HepG2 (cell line): ENCODE measurements at regions not wholly inside any gene's neighbourhood (a gene's known extent, or its start where the extent isn't known, plus 50 kb on each side); places are given as distances from the start of the nearest gene placed in this dataset.

Experiments used
- ATAC-seq: fragments of 200-7000 bp; cut with Tn5 transposase; 3 replicates; pipeline ENCODE4 v1.9.1; 2020; ENCODE audit warnings: mild to moderate bottlenecking, moderate library complexity
- BruUV-seq: library from RNA; stranded (reverse); fragments of 400-500 nt; replicated peaks from 2 replicates; lab custom pipeline; 2021; lab: Mats Ljungman, UMichigan
- CTCF ChIA-PET: fragments of 300-600 bp; formaldehyde crosslinking; extraction: SDS; loops from one replicate; lab custom pipeline; 2021; ENCODE audit warnings: low total read pairs, inconsistent platforms, low intra/inter-chr PET ratio; lab: Yijun Ruan, JAX
- POLR2A ChIA-PET: fragments of 350-600 bp; sonication (Branson Sonifier 250); formaldehyde crosslinking; loops from one replicate; lab custom pipeline; 2020; ENCODE audit warnings: antibody characterized with exemption, inconsistent platforms; lab: Yijun Ruan, JAX
- DNase-seq: peaks from one replicate; pipeline ENCODE4 v3.0.0-alpha.2; 2015; ENCODE audit warnings: low spot score
- FAIRE-seq: peaks from 3 replicates; lab custom pipeline; 2011; peaks lifted over from hg19 to GRCh38; lab: Jason Lieb, UNC
- H2AFZ ChIP-seq: one replicate; pipeline ENCODE4 v1.6.1; 2011; ENCODE audit warnings: low read length, inconsistent platforms
- H3K27ac ChIP-seq: fragments of 300-600 bp; 3 replicates; pipeline ENCODE4 v1.8.0; 2011; ENCODE audit warnings: mixed run types, mild to moderate bottlenecking, mixed read lengths, low read length, inconsistent platforms; ENCODE audit not compliant: insufficient read depth; ENCODE audit errors: extremely low read length
- H3K27me3 ChIP-seq, 2 experiments: fragments of 200-600 bp in 1 of 2; 2 replicates in 1 of 2; 3 replicates in 1 of 2; pipeline versions ENCODE4 v1.6.0 to v1.8.0; 2011; ENCODE audit warnings: low read length in 2 of 2, mild to moderate bottlenecking in 2 of 2, moderate library complexity in 2 of 2, inconsistent platforms in 1 of 2; ENCODE audit not compliant: insufficient read depth in 2 of 2, control insufficient read depth in 1 of 2
- H3K36me3 ChIP-seq, 2 experiments: fragments of 200-600 bp in 1 of 2; replicated peaks in 1 of 2; 2 replicates in 1 of 2; 3 replicates in 1 of 2; pipeline versions ENCODE4 v1.5.1 to v1.8.0; 2011; ENCODE audit warnings: low read length in 2 of 2, inconsistent platforms in 1 of 2; ENCODE audit not compliant: insufficient read depth in 2 of 2, control insufficient read depth in 1 of 2
- H3K4me1 ChIP-seq: 2 replicates; pipeline ENCODE4 v1.5.1; 2012; ENCODE audit warnings: low read length, inconsistent platforms; ENCODE audit not compliant: insufficient read depth
- H3K4me2 ChIP-seq: 2 replicates; pipeline ENCODE4 v1.6.0; 2011; ENCODE audit warnings: low read depth, low read length, inconsistent platforms
- H3K4me3 ChIP-seq, 3 experiments: fragments of 200-600 bp in 1 of 3; sonication (generic), shearing (Covaris generic) in 1 of 3; replicated peaks in 1 of 3; 2 replicates each; pipeline ENCODE4 v1.5.1; 2011 to 2016; ENCODE audit warnings: low read length in 3 of 3, inconsistent platforms in 2 of 3, low read depth in 2 of 3, mild to moderate bottlenecking in 2 of 3, control low read depth in 1 of 3, mixed read lengths in 1 of 3; ENCODE audit not compliant: insufficient read depth in 1 of 3
- H3K79me2 ChIP-seq: one replicate; pipeline ENCODE4 v1.6.1; 2011; ENCODE audit warnings: low read length, inconsistent platforms; ENCODE audit not compliant: insufficient read depth
- H3K9ac ChIP-seq: 2 replicates; pipeline ENCODE4 v1.6.0; 2011; ENCODE audit warnings: mild to moderate bottlenecking, low read depth, low read length, inconsistent platforms; ENCODE audit not compliant: insufficient read depth
- H3K9me3 ChIP-seq: 2 replicates; pipeline ENCODE4 v1.5.1; 2012; ENCODE audit warnings: mild to moderate bottlenecking, low read length
- H4K20me1 ChIP-seq: 2 replicates; pipeline ENCODE4 v1.6.0; 2011; ENCODE audit warnings: inconsistent platforms, mild to moderate bottlenecking, low read length, moderate library complexity; ENCODE audit not compliant: insufficient read depth
- ATM ChIP-seq: fragments of 450-650 bp; IDR thresholded peaks from 2 replicates; pipeline ENCODE4 v1.7.1; 2017; ENCODE audit warnings: mild to moderate bottlenecking, borderline replicate concordance
- EED ChIP-seq: sonication (generic); formaldehyde crosslinking; IDR thresholded peaks from 2 replicates; pipeline ENCODE4 v1.5.0; 2020; ENCODE audit warnings: mild to moderate bottlenecking, missing genetic modification reagents
- KLF11 ChIP-seq: IDR thresholded peaks from 2 replicates; pipeline ENCODE4 v1.6.1; 2016; ENCODE audit warnings: missing compliant biosample characterization
- LCORL ChIP-seq, 2 experiments: fragments of 450-650 bp in 1 of 2; sonication (generic) in 1 of 2; formaldehyde crosslinking in 1 of 2; IDR thresholded peaks; 2 replicates each; pipeline versions ENCODE4 v1.5.0 to v1.6.1; 2017 to 2020; ENCODE audit warnings: antibody characterized with exemption in 1 of 2, missing genetic modification reagents in 1 of 2
- NFAT5 ChIP-seq: sonication (generic); formaldehyde crosslinking; IDR thresholded peaks from 2 replicates; pipeline ENCODE4 v1.4.0; 2020; ENCODE audit warnings: missing genetic modification reagents
- NFE2L2 ChIP-seq: fragments of 150-350 bp; IDR thresholded peaks from 2 replicates; pipeline ENCODE4 v1.6.1; 2014; ENCODE audit warnings: low read length
- NFYB ChIP-seq: sonication (generic); formaldehyde crosslinking; IDR thresholded peaks from 2 replicates; pipeline ENCODE4 v1.4.0; 2020; ENCODE audit warnings: missing genetic modification reagents
- NR2F6 ChIP-seq, 2 experiments: IDR thresholded peaks; 2 replicates each; pipeline ENCODE4 v1.6.1; 2016; ENCODE audit warnings: antibody characterized with exemption in 1 of 2, mild to moderate bottlenecking in 1 of 2
- SNAI1 ChIP-seq: sonication (generic); formaldehyde crosslinking; IDR thresholded peaks from 2 replicates; pipeline ENCODE4 v1.5.0; 2020; ENCODE audit warnings: mild to moderate bottlenecking, missing genetic modification reagents, borderline replicate concordance
- TEAD3 ChIP-seq: optimal IDR thresholded peaks from 2 replicates; pipeline ENCODE3; 2016; ENCODE audit warnings: borderline replicate concordance
- ZFX ChIP-seq: sonication (generic); formaldehyde crosslinking; IDR thresholded peaks from 2 replicates; pipeline ENCODE4 v1.4.0; 2020; ENCODE audit warnings: mild to moderate bottlenecking, low read depth, missing genetic modification reagents, moderate library complexity
- ZGPAT ChIP-seq: IDR thresholded peaks from 2 replicates; pipeline ENCODE4 v1.6.1; 2016; ENCODE audit warnings: mild to moderate bottlenecking
- ZMAT3 ChIP-seq: sonication (generic); formaldehyde crosslinking; conservative IDR thresholded peaks from 2 replicates; pipeline ENCODE4 v1.7.0; 2021; ENCODE audit warnings: missing genetic modification reagents
- ZMYM3 ChIP-seq: sonication (generic); formaldehyde crosslinking; IDR thresholded peaks from 2 replicates; pipeline ENCODE4 v1.5.1; 2020; ENCODE audit warnings: mild to moderate bottlenecking, missing genetic modification reagents
- ZNF513 ChIP-seq: sonication (generic); formaldehyde crosslinking; conservative IDR thresholded peaks from 2 replicates; pipeline ENCODE4 v1.5.0; 2020; ENCODE audit warnings: missing genetic modification reagents
- ZNF737 ChIP-seq: sonication (generic); formaldehyde crosslinking; IDR thresholded peaks from 2 replicates; pipeline ENCODE4 v1.5.0; 2020; ENCODE audit warnings: missing genetic modification reagents, mild to moderate bottlenecking, borderline replicate concordance
- WGBS: methylation state at CpG from one replicate; pipeline ENCODE4 v1.1.6; 2017; ENCODE audit warnings: low lambda C conversion rate; 5-methylcytosine and 5-hydroxymethylcytosine counted together
- in situ Hi-C: cut with HindIII; loops from 2 replicates; pipeline ENCODE4 v1.10.0; 2017; ENCODE audit warnings: low pct_unique_long_range_greater_than_20kb; ENCODE audit not compliant: extremely low pct_ligation_motif_present
- intact Hi-C: fragments of 100-400 bp; cut with micrococcal nuclease; formaldehyde crosslinking; loops from one replicate; pipeline ENCODE4 v1.10.0; 2022; ENCODE audit not compliant: unreplicated experiment

- intact Hi-C loops: loop anchor here (5.0 kb wide), 1 partner anchor 44 kb away; no protein-coding TSS in a partner anchor
- Histone ChIP-seq H3K27ac (no peak overlapping the region), H2AFZ (no peak overlapping the region), H3K9me3 (no peaks in the 10 kb centered on the region), H3K36me3 (no peaks in the 10 kb centered on the region), H3K4me3 (peak overlapping the region; percentile 27 to 67 (median 30)), H3K4me1 (peaks cover 67% of the 10 kb centered on the region), H3K9ac (no peak overlapping the region), H4K20me1 (no peaks in the 10 kb centered on the region), H3K4me2 (peak overlapping the region; percentile 85), H3K79me2 (no peaks in the 10 kb centered on the region), H3K27me3 (peaks cover 8 to 13% of the 10 kb centered on the region in 2 experiments; a peak in 4 of 5 replicates)
- POLR2A ChIA-PET: no interaction called here
- no TSS peak for BruUV-seq
- ATAC-seq (peak; percentile 21), DNase-seq (no peak), FAIRE-seq (no peak)
- WGBS: 11% methylated on average over 9 of the region's 14 CpGs
- CTCF ChIA-PET: no interaction called here
- in situ Hi-C loops: loop anchor here (5.0 kb wide), 1 partner anchor 39 kb away; no protein-coding TSS in a partner anchor
- TF ChIP-seq ZNF737 (CRISPR knock-in tag) (no peak), NFYB (CRISPR knock-in tag) (0 out of 2 replicates have a peak, but pooled peaks have one; percentile 26), KLF11 (CRISPR knock-in tag) (no peak), TEAD3 (CRISPR knock-in tag) (no peak), LCORL (IDR thresholded peaks at IDR 0.05) (no peak), LCORL (CRISPR knock-in tag; IDR thresholded peaks at IDR 0.05) (0 out of 2 replicates have a peak, but pooled peaks have one; percentile 3), EED (CRISPR knock-in tag) (0 out of 2 replicates have a peak, but pooled peaks have one; percentile 18), ZGPAT (CRISPR knock-in tag) (no peak), SNAI1 (CRISPR knock-in tag) (no peak), ZMYM3 (CRISPR knock-in tag) (no peak), ATM (no peak), ZFX (CRISPR knock-in tag) (peak; percentile 29; the same call in 1 of the 2 replicates), NR2F6 (IDR thresholded peaks at IDR 0.05) (0 out of 2 replicates have a peak, but pooled peaks have one; percentile 9), NR2F6 (CRISPR knock-in tag; IDR thresholded peaks at IDR 0.05) (no peak), NFAT5 (CRISPR knock-in tag) (no peak), ZNF513 (CRISPR knock-in tag) (no peak), NFE2L2 (no peak), ZMAT3 (0 out of 2 replicates have a peak, but pooled peaks have one; percentile 38)
Measured at GRCh38 chr9:134216449-134216951, 52.1 kb upstream of the RNU6ATAC start.
